ENCODE measurements at regions not wholly inside any gene's neighbourhood (a gene's known extent, or its start where the extent isn't known, plus 50 kb on each side); places are given as distances from the start of the nearest gene placed in this dataset.
"Not testable (repeated sequence)": the region's sequence is repeated elsewhere in the genome, so short reads cannot be mapped to it uniquely, and the experiment has no call there.

DNA sequence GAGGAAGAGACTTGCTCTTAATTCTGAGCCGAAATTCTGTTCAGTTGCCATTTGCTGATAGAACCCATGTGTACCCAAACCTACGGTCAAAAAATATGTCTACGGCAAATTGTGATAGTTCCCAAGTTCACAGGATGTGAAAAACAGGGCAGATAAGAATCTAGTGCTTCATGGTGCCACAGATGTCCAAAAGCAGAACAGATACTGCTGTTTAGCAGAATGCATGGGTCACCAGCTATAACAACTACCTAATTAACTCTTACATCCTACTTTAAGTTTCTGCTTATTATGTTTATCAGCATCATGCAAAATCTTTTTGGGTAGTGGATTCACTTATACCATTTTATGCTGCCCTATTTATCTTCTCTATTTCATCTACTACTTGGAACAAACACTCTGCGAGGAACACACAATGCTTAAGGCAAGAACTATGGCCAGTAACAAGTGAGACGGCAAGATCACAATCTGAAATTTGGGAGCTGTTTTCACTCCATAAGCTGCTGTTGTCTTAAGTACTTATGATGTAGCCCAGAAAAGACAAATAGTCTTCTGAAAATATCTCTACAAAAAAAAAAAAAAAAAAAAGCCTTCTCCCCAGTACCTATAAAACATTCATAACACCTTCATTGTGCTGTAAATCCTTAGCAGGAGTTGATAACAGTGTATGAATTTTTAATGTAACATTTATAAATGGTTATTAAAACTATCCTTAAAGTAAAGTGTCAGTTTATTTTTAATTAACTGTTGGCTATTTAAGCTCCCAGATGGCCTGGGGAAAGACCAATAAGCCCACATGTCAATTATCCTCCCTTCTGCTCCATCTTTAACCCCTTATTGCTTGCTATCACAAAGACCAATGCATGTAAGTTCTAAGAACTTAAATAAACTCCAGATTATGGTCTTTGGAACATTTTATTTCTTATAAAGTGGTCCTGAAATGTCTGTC lies 232.3 kb downstream of the TLR4 start:
- H3K4me1 ChIP-seq = no peaks in the 10 kb centered on the region
- intact Hi-C loops (cut with DNase I) = no loop called here
- H3K4me3 ChIP-seq = no peak overlapping the region
- peaks cover 0 to 4% (median 0%) of the 10 kb centered on the region in 12 donors for H3K9me3 ChIP-seq
- WGBS, 4 donors = 75 to 81% (median 79%) methylated on average over 5 of the region's 5 CpGs
- DNase-seq (no peak), ATAC-seq (no peak)
- TF ChIP-seq POLR2A (IDR thresholded peaks at IDR 0.05) = no peak
- TF ChIP-seq, protein P1, sequence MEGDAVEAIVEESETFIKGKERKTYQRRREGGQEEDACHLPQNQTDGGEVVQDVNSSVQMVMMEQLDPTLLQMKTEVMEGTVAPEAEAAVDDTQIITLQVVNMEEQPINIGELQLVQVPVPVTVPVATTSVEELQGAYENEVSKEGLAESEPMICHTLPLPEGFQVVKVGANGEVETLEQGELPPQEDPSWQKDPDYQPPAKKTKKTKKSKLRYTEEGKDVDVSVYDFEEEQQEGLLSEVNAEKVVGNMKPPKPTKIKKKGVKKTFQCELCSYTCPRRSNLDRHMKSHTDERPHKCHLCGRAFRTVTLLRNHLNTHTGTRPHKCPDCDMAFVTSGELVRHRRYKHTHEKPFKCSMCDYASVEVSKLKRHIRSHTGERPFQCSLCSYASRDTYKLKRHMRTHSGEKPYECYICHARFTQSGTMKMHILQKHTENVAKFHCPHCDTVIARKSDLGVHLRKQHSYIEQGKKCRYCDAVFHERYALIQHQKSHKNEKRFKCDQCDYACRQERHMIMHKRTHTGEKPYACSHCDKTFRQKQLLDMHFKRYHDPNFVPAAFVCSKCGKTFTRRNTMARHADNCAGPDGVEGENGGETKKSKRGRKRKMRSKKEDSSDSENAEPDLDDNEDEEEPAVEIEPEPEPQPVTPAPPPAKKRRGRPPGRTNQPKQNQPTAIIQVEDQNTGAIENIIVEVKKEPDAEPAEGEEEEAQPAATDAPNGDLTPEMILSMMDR (IDR thresholded peaks at IDR 0.05) = no peak
- no peak overlapping the region for H3K27ac ChIP-seq
- H3K36me3 ChIP-seq = no peaks in the 10 kb centered on the region
- H3K27me3 ChIP-seq = no peaks in the 10 kb centered on the region

DNA sequence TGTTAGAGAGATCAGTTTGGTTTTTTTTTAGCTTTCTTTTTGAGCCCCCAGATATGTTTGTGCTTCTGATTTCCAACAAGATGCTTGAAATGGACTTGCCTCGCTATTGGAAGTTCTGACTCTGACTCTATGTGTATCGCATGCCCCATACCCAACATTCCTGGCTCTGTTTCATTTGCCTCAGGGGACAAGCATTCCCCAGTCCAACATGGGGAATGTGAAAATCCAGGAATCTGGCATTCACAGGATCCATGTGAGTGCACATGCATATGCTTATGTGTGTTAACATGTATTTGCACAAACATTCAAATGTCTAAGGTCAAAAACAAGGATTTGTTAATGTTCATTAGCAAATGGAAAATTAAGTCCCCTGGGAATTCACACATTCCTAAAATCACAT lies 233.9 kb downstream of the TLR4 start:
- no peaks in the 10 kb centered on the region for H3K36me3 ChIP-seq
- DNase-seq = no peak
- intact Hi-C loops (cut with DNase I) = no loop called here
- ATAC-seq = no peak
- peaks cover 0 to under 1% (median 0%) of the 10 kb centered on the region in 12 donors for H3K9me3 ChIP-seq
- no peak overlapping the region for H3K27ac ChIP-seq
- WGBS, 4 donors = 78 to 93% (median 84%) methylated on average over 2 of the region's 2 CpGs
- TF ChIP-seq, protein P1 (IDR thresholded peaks at IDR 0.05) = no peak
- TF ChIP-seq POLR2A (IDR thresholded peaks at IDR 0.05) = no peak
- no peaks in the 10 kb centered on the region for H3K4me1 ChIP-seq
- H3K4me3 ChIP-seq = no peak overlapping the region
- no peaks in the 10 kb centered on the region for H3K27me3 ChIP-seq

DNA sequence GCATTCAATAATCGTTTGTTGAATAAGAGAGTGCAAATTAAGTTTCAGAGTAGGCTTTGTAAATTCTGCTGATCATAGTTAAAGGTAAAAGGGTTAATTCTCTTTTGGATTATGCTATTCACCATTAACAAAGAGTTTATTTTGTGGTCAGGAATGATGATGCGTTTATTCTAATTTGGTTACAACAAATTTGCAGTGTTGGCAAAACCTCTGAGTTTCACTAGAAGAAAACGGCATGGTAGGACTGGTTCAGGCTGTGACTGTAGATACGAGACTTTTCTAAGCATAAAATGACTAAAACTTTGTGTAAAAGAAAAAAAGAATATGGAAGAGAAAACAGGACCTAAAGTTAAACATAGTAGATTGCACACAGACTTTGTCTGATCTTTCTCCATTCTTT lies 234.7 kb downstream of the TLR4 start:
- Histone ChIP-seq H3K4me3 (no peak overlapping the region), H3K27me3 (no peaks in the 10 kb centered on the region), H3K36me3 (no peaks in the 10 kb centered on the region), H3K27ac (no peak overlapping the region), H3K9me3 (no peaks in the 10 kb centered on the region), H3K4me1 (no peaks in the 10 kb centered on the region)
- DNase-seq (no peak), ATAC-seq (no peak)
- intact Hi-C loops (cut with DNase I) = no loop called here
- 82 to 87% (median 85%) methylated on average over 4 of the region's 4 CpGs for WGBS, 4 donors
- TF ChIP-seq POLR2A (IDR thresholded peaks at IDR 0.05) = no peak
- TF ChIP-seq, protein P1 (IDR thresholded peaks at IDR 0.05) = no peak

DNA sequence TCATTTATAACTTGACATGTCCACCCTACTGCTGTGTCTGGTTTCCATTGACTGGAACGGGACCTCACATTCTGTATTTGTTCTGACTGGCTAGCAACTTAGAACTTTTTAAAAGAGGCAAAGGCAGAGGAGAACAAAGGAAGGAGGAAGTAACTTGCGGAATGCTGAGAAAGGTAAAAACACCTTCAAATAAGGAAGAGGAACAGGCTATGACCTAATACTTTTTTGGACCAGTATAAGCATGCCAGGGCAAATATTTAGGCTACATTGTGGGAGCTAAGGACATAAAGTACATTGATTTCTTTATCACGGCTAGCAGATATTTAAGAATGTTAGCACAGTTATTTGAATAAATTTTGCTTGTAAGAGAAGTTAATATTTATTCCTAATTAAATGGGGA lies 240.5 kb downstream of the TLR4 start:
- 84 to 93% (median 85%) methylated on average over 3 of the region's 3 CpGs for WGBS, 4 donors
- not testable (repeated sequence) for ATAC-seq

More for the DNA sequence above, 240.5 kb downstream of the TLR4 start:
- H3K27me3 ChIP-seq; H3K4me1 ChIP-seq; DNase-seq; H3K9me3 ChIP-seq; H3K27ac ChIP-seq; H3K4me3 ChIP-seq; H3K36me3 ChIP-seq; intact Hi-C loops (cut with DNase I): not testable (repeated sequence)
